ENCODE measurements at regions not wholly inside any gene's neighbourhood (a gene's known extent, or its start where the extent isn't known, plus 50 kb on each side); places are given as distances from the start of the nearest gene placed in this dataset.

DNA sequence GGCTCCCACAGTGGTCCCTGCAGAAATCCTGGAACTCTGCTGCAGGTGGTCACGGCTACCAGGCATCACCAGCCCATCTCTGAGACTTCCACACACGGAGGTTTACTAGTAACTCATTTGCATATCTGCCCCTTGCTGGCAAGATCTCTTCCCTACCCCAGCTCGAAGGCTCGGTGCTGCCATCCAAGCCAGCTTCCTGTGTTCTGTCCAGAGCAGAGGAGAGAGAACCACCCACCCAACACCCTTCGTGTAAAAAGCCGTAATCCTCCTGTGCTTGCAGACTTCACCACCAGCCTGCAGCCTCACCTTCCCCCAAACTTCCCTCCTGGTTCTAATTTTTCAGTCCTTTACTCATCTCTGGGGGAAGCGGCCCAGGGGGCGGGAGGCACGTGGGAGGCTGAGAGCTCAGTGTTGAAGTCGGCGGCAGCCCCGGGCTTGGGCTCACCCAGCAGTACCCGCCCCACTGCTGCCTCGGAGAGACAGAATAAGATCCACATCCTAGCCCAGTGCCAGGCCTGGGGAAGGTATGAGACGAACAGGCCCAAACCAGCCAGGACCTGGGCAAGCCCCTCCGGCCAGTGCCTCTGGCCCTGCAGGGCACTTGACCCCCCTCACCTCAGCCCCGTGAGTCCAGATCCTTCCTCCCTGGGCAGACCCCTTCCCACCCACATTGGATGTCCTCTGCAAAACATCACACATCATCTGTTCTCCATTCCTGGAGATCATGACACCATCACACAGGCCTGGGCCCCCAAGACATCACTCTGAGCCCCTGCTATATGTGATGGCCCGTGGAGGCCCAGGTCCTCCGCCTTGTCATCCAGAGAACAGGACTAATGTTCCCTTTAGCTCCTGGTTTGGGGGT, 145.8 kb upstream of the ID2 start:
- Mint-ChIP-seq H3K36me3 (ENCODE audit: low read depth) (peaks cover 3% of the 10 kb centered on the region), H3K4me1 (ENCODE audit: low read depth) (peaks cover 77% of the 10 kb centered on the region), H3K27me3 (no peaks in the 10 kb centered on the region), H3K27ac (peak overlapping the region; percentile 95), H3K4me3 (peak overlapping the region; percentile 31), H3K9me3 (peaks cover 17% of the 10 kb centered on the region)
- intact Hi-C loops (cut with micrococcal nuclease), result loop anchor here (5.0 kb wide), 2 partner anchors 66 to 224 kb away; no protein-coding TSS in a partner anchor

DNA sequence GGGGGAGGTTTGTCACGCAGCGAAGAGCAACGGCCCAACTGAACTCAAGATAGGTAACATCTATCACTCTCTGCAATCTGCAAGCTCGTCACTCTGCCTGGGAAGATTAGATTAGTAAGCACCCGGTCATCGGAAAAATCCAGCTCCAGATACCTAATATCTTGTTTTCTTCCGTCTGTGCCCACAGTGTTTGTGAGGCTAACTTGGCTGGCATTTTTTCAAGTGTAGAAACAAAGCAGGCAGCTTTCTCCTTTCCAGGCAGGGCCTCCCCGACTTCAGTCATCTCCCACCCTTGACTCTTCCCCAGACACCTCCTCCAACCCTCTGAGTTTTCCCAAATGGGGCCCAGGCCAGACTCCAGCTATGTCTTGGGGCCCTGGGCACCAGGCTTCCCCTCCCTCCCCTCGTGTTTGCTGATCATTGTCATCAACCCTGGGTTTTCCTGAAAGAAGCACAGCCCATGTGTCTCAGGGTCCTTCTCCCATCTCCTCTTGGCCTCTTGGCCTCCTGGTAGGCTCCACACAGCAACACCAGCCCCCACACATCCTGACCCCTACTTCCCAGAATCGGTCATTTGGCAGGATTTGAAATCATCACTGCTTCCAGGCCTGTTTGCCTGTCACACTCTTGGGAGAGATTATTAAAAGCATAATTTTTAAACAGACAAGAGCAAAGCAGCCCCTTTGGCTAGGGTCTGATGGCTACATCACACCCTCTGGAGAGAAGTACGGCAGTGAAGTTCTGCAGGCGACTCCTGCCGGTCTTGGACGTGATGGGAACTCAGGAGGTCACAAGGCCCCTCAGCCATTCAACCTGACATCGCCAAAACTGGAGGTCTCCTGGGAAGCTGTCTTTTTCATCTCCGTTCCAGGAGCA, 144.9 kb upstream of the ID2 start:
- Mint-ChIP-seq H3K36me3 (ENCODE audit: low read depth) (no peaks in the 10 kb centered on the region), H3K4me1 (ENCODE audit: low read depth) (peaks cover 86% of the 10 kb centered on the region), H3K9me3 (peaks cover 9% of the 10 kb centered on the region), H3K27me3 (no peaks in the 10 kb centered on the region), H3K4me3 (peak overlapping the region; percentile 42), H3K27ac (peak overlapping the region; percentile 95)
- intact Hi-C loops (cut with micrococcal nuclease), result loop anchor here (5.0 kb wide), 2 partner anchors 65 to 225 kb away; no protein-coding TSS in a partner anchor

DNA sequence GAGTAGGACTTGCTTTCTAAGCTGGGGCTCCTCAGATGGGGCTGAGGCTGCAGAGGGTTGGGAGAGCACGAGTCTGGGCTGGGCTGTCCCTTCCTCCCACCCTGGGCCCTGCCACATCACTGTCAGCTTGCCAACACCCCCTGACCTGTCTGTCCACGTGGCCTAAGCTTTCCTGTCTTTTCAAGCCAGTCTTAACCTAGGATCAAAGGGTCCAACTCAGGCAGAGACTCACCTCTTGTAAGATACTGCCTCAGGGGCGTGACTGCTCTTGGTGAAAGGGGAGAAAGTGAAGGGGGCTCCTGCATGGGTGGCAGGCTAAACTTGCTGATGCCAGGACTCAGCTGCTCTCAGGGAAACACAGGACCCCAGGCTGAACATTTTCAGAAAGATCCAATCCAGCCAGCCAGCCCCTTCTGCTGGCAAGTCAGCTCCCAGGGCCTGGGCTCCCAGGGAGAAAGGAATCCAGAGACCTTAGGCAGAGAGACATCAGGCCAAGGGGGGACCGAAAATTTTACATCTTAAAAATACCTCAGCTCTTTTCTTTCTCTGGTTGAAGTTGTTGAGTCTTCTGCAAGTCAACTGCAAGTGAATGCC, 144.2 kb upstream of the ID2 start:
- H3K27ac Mint-ChIP-seq, result peak overlapping the region; percentile 95
- no peaks in the 10 kb centered on the region for H3K36me3 Mint-ChIP-seq (ENCODE audit: low read depth)
- peaks cover 94% of the 10 kb centered on the region for H3K4me1 Mint-ChIP-seq (ENCODE audit: low read depth)
- intact Hi-C loops (cut with micrococcal nuclease), result loop anchor here (5.0 kb wide), 2 partner anchors 65 to 225 kb away; no protein-coding TSS in a partner anchor
- H3K4me3 Mint-ChIP-seq, result no peak overlapping the region
- H3K27me3 Mint-ChIP-seq, result no peaks in the 10 kb centered on the region
- H3K9me3 Mint-ChIP-seq, result peaks cover 1% of the 10 kb centered on the region

DNA sequence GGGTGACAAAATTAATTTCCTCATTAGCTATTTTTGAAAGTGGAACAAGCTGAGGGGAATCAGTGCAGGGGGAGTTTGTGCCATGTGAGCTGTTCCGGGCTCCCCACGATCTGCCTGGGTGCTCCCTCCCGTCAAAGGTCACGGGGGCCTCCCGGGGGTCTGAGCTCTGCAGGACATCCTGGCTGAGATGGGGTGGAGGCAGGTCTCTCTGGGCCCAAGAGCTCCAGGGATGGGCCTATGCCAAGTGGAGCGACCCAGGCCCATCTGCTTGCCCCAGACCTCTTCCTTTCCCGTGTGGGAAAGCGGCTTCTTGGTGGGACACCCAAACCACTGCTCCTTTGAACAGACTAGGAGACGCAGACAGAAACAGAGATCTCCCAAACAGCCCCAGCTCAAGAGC, 143.3 kb upstream of the ID2 start:
- intact Hi-C loops (cut with micrococcal nuclease), result loop anchor here (5.0 kb wide), 2 partner anchors 64 to 226 kb away; no protein-coding TSS in a partner anchor
- H3K4me3 Mint-ChIP-seq, result no peak overlapping the region
- peak overlapping the region; percentile 95 for H3K27ac Mint-ChIP-seq
- peaks cover 100% of the 10 kb centered on the region for H3K4me1 Mint-ChIP-seq (ENCODE audit: low read depth)
- no peaks in the 10 kb centered on the region for H3K36me3 Mint-ChIP-seq (ENCODE audit: low read depth)
- no peaks in the 10 kb centered on the region for H3K9me3 Mint-ChIP-seq
- H3K27me3 Mint-ChIP-seq, result no peaks in the 10 kb centered on the region

DNA sequence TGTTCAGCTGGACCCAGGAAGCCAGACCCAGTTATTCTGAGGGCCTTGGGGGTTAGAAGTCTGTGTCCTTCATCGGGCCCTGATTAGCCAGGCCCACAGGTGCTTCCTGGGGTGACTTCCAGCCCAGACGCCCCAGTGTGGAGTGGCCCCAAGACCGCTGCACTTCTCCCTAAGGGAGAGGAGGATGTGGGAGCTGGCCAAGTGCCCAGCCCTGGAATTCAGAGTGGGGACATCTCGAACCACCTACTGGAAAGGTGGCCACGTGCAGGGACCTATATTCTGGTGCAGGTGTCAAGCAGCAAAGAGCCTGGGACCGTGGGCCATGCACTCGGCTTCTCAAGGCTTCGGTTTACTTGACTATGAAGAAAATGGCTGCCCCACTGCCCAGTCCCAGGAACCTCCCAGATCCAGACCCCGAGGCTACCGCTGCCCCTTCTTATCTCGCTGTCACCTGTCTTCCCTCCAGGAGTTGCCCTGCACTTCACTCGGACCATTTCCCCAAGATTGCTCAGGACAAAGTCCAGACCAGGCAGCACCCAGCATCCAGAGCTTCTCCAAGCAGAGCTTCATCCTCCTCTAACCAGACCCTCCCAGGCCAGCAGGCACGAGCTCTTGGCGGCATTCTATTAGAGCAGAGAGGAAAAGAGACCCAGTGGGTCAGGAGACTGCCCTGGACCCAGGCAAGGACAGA, 142.8 kb upstream of the ID2 start:
- intact Hi-C loops (cut with micrococcal nuclease), result loop anchor here (5.0 kb wide), 2 partner anchors 63 to 227 kb away; no protein-coding TSS in a partner anchor
- H3K27me3 Mint-ChIP-seq, result no peaks in the 10 kb centered on the region

DNA sequence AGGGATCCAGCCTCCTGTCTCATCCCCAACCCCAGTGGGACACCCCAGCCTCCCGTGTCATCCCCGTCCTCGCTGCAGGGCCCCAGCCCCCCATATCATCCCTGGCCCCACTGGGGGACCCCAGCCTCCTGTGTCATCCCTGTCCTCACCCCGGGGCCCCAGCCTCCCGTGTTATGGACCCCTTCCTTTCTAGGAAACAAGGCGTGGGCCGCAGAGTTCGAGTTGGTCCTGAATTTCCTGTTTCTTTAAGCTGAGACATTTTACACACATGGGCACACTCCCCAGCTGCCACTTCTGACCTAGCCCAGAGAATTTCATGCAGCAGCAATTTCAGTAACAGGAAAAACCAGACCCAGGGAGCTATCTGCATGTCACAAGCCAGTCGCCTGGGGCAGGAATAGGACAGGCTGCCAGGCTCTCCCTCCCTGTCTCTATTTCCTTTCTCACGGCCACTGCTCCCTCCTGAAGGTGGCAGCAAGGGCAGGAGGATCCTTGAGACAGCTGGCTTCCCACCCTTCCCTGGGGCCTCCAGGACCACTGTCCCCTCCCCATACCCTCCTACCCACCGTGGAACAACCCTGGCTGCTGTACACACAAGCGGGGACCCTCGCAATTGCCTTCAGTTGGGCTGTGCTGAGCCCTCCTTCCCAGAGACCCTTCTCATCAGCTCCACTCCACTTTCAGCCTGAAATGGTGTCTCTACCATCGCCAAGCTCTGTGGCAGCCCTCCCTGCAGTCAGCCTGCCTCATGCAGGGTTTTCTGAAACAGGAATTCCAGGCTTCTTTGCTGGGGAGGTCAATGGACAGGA, 141.9 kb upstream of the ID2 start:
- peak overlapping the region; percentile 95 for H3K27ac Mint-ChIP-seq
- no peaks in the 10 kb centered on the region for H3K9me3 Mint-ChIP-seq
- H3K27me3 Mint-ChIP-seq, result no peaks in the 10 kb centered on the region
- H3K4me3 Mint-ChIP-seq, result peak overlapping the region; percentile 34
- intact Hi-C loops (cut with micrococcal nuclease), result loop anchor here (5.0 kb wide), 2 partner anchors 62 to 228 kb away; no protein-coding TSS in a partner anchor
- no peaks in the 10 kb centered on the region for H3K36me3 Mint-ChIP-seq (ENCODE audit: low read depth)
- peaks cover 100% of the 10 kb centered on the region for H3K4me1 Mint-ChIP-seq (ENCODE audit: low read depth)

More for the DNA sequence above, 142.8 kb upstream of the ID2 start:
- Mint-ChIP-seq H3K9me3 (no peaks in the 10 kb centered on the region), H3K4me1 (ENCODE audit: low read depth) (peaks cover 100% of the 10 kb centered on the region), H3K36me3 (ENCODE audit: low read depth) (no peaks in the 10 kb centered on the region), H3K27ac (peak overlapping the region; percentile 95), H3K4me3 (no peak overlapping the region)

DNA sequence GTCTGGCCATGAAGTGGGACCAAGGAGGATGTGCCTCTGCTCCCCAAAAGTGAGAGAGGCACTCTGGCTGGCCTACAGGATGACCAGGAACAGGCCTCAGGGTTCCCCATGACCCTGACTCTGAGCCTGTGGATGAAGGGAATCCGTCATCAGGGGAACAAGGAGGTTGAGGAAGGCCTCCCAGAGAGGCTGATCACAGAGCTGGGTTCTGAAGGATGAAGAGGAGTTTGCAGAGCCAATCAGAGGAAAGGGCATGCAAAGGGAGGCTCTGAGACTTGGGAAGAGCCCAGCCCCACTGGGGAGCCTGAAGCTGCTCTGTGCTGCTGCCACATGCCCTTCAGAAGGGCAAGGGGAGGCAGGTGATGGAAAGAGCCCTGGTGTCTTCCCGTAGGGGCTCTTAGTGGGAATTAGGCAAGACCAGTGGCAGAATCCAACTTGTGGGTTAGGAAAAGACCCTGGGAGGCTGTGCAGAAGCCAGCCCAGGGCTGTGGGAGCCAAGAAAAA, 141.3 kb upstream of the ID2 start:
- Mint-ChIP-seq H3K27me3 (no peaks in the 10 kb centered on the region), H3K4me3 (no peak overlapping the region), H3K27ac (peak overlapping the region; percentile 95), H3K9me3 (no peaks in the 10 kb centered on the region), H3K36me3 (ENCODE audit: low read depth) (no peaks in the 10 kb centered on the region), H3K4me1 (ENCODE audit: low read depth) (peaks cover 100% of the 10 kb centered on the region)
- intact Hi-C loops (cut with micrococcal nuclease), result no loop called here

DNA sequence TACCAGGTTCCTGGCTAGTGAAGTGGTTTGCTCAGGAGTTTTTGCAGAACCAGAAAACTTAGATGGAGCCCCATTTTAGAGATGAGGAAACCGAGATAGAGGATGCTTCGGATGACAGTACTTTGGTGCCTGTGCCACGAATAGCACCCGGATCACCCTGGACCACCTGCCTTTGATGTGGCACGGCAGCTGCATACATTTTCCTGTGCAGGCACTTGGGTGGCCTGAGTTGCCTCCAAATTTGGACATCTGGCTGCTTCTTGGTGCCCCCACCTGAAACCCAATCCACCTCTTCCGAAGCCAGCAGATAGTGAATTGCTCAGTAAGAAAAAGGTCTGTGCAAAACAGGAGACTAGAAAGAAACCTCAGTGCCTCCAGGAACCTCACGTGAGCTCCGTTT, 140.6 kb upstream of the ID2 start:
- Mint-ChIP-seq H3K36me3 (ENCODE audit: low read depth) (no peaks in the 10 kb centered on the region), H3K4me1 (ENCODE audit: low read depth) (peaks cover 100% of the 10 kb centered on the region), H3K27ac (peak overlapping the region; percentile 95), H3K27me3 (no peaks in the 10 kb centered on the region), H3K4me3 (no peak overlapping the region), H3K9me3 (no peaks in the 10 kb centered on the region)
- intact Hi-C loops (cut with micrococcal nuclease), result no loop called here

DNA sequence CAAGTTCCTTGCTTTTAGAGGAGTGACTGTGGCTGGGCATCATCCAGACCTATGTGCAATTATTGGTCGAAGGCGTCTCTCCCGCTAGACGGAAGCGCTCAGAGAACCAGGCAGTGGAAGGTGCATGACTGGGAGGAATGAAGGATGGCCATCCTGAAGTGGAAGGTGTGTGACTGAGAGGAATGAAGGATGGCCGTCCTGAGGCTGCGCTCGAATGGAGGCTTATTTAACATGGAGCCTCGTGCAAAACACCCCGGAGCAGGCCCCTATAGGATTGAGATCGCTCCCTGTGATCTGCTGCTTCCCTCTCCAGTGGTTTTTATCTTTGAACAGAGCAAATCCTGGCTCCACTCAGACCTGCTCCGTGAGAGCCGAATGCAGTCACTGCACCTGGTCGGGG, 140.2 kb upstream of the ID2 start:
- Mint-ChIP-seq H3K9me3 (no peaks in the 10 kb centered on the region), H3K27me3 (no peaks in the 10 kb centered on the region), H3K36me3 (ENCODE audit: low read depth) (no peaks in the 10 kb centered on the region), H3K4me3 (no peak overlapping the region), H3K4me1 (ENCODE audit: low read depth) (peaks cover 100% of the 10 kb centered on the region), H3K27ac (peak overlapping the region; percentile 95)
- intact Hi-C loops (cut with micrococcal nuclease), result no loop called here

DNA sequence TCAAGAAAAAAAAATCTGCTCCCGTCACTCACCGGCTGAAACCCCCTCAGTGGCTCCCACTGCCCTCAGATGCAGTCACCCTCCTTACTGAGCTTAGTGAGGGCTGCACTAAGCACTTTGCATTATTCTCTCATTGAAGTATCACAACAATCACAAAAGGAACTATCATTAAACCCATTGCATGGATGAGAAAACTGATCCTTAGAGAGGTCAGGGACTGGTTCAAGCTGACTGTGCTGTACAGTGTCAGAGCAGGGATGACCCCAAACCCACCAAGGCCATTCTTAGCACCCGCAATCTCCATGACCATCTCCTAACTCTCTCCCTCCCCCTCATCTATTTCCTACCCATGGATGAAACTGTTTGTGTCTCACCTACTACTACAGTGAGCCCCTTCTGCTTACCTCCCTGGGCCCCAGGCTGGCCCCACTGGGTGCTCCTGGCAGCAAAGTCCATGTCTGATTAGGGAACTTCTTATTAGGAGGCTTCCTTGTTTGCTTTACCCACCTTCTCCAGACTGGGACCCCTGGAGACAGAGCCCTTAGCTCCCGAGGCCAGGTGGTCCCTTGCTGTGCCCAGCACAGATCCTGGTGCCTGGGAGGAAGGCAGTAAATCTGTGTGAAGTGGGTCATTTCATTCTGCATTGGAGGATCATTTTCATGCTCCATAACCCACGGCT, 139.3 kb upstream of the ID2 start:
- Mint-ChIP-seq H3K27me3 (peaks cover under 1% of the 10 kb centered on the region), H3K36me3 (ENCODE audit: low read depth) (no peaks in the 10 kb centered on the region), H3K27ac (peak overlapping the region; percentile 98), H3K4me3 (no peak overlapping the region), H3K9me3 (no peaks in the 10 kb centered on the region), H3K4me1 (ENCODE audit: low read depth) (peaks cover 100% of the 10 kb centered on the region)
- intact Hi-C loops (cut with micrococcal nuclease), result no loop called here

DNA sequence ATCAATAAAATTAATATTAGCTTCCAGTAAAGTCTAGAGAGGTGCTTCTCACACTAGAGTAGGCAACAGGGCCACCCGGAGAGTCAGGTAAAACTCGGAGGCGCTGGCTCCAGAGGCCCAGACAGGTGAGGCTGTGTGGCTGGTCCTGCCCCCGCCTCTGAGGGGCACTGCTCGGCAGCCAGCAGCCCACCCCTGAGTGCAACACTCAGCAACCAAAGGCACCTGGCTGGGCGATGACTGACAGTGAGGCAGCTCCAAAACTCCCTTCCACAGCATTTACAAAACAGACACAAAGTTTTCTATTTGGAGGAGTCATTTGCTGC, 138.8 kb upstream of the ID2 start:
- Mint-ChIP-seq H3K27ac (peak overlapping the region; percentile 98), H3K27me3 (peaks cover 6% of the 10 kb centered on the region), H3K36me3 (ENCODE audit: low read depth) (no peaks in the 10 kb centered on the region), H3K4me3 (no peak overlapping the region), H3K4me1 (ENCODE audit: low read depth) (peaks cover 100% of the 10 kb centered on the region), H3K9me3 (no peaks in the 10 kb centered on the region)
- intact Hi-C loops (cut with micrococcal nuclease), result no loop called here

Data from dendritic cell treated with granulocyte-macrophage colony-stimulating factor and Interleukin-4, amounts not matched to agents 40 ng/mL and 50 ng/mL, for 4 days (primary cell).